SKM-1 (cell line): ENCODE measurements at regions not wholly inside any gene's neighbourhood (a gene's known extent, or its start where the extent isn't known, plus 50 kb on each side); places are given as distances from the start of the nearest gene placed in this dataset.
"Not testable (repeated sequence)": the region's sequence is repeated elsewhere in the genome, so short reads cannot be mapped to it uniquely, and the experiment has no call there.

Source experiments
- DNase-seq: peaks from one replicate; lab custom pipeline; 2025; ENCODE audit not compliant: unreplicated experiment; lab: John Stamatoyannopoulos, UW

- DNase-seq = no peak
These were observed 125.1 kb upstream of the SGK1 start for GRCh38 chr6:134443009-134443408.

GRCh38 chr6:134442073-134442472 is 124.2 kb upstream of the SGK1 start:
- DNase-seq = no peak

GRCh38 chr6:134438837-134439236 is 120.9 kb upstream of the SGK1 start:
- no peak for DNase-seq

GRCh38 chr6:134437376-134437775 is 119.5 kb upstream of the SGK1 start:
- DNase-seq = no peak

GRCh38 chr6:134436950-134437349 is 119.0 kb upstream of the SGK1 start:
- DNase-seq = no peak

GRCh38 chr6:134436281-134436815 is 118.4 kb upstream of the SGK1 start:
- DNase-seq = no peak

GRCh38 chr6:134435814-134436280 is 117.9 kb upstream of the SGK1 start:
- no peak for DNase-seq

- DNase-seq = no peak
These were observed 116.4 kb upstream of the SGK1 start for GRCh38 chr6:134434019-134434942.

- no peak for DNase-seq
These were observed 114.1 kb upstream of the SGK1 start for GRCh38 chr6:134432036-134432435.

- no peak for DNase-seq
These were observed 113.5 kb upstream of the SGK1 start for GRCh38 chr6:134431421-134431859.

GRCh38 chr6:134429861-134430380 is 112.0 kb upstream of the SGK1 start:
- no peak for DNase-seq

GRCh38 chr6:134427721-134428120 is 109.8 kb upstream of the SGK1 start:
- no peak for DNase-seq

- DNase-seq = no peak
These were observed 108.7 kb upstream of the SGK1 start for GRCh38 chr6:134426623-134427022.

- DNase-seq = not testable (repeated sequence)
These were observed 108.0 kb upstream of the SGK1 start for GRCh38 chr6:134425917-134426316.

- no peak for DNase-seq
These were observed 107.6 kb upstream of the SGK1 start for GRCh38 chr6:134425513-134425912.

- DNase-seq = no peak
These were observed 106.9 kb upstream of the SGK1 start for GRCh38 chr6:134424798-134425170.

- DNase-seq = no peak
These were observed 106.4 kb upstream of the SGK1 start for GRCh38 chr6:134424165-134424797.

GRCh38 chr6:134422426-134423231 is 104.7 kb upstream of the SGK1 start:
- no peak for DNase-seq

- no peak for DNase-seq
These were observed 103.6 kb upstream of the SGK1 start for GRCh38 chr6:134421501-134421900.

- no peak for DNase-seq
These were observed 102.8 kb upstream of the SGK1 start for GRCh38 chr6:134420614-134421181.

GRCh38 chr6:134419716-134420115 is 101.8 kb upstream of the SGK1 start:
- DNase-seq = no peak
